ENCODE measurements at regions not wholly inside any gene's neighbourhood (a gene's known extent, or its start where the extent isn't known, plus 50 kb on each side); places are given as distances from the start of the nearest gene placed in this dataset.

DNA sequence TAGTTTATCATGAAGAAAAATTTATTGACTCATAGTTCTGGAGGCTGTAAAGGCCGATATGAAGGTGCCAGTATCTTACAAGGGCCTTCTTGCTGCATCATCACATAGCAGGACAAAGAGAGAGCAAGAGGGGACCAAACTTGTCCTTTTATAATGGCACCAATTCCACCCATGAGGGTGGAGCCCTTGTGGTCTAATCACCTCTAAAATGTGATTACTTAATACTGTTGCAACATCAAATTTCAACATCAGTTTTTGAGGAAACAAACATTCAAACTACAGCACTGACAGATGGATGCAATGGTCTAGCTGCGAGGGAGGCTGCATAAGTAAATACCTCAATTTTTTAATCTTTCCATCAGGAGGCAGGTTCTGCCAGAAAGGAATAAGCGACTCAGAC, 76.7 kb upstream of the LAMA2 start:
- TF ChIP-seq, protein P1, sequence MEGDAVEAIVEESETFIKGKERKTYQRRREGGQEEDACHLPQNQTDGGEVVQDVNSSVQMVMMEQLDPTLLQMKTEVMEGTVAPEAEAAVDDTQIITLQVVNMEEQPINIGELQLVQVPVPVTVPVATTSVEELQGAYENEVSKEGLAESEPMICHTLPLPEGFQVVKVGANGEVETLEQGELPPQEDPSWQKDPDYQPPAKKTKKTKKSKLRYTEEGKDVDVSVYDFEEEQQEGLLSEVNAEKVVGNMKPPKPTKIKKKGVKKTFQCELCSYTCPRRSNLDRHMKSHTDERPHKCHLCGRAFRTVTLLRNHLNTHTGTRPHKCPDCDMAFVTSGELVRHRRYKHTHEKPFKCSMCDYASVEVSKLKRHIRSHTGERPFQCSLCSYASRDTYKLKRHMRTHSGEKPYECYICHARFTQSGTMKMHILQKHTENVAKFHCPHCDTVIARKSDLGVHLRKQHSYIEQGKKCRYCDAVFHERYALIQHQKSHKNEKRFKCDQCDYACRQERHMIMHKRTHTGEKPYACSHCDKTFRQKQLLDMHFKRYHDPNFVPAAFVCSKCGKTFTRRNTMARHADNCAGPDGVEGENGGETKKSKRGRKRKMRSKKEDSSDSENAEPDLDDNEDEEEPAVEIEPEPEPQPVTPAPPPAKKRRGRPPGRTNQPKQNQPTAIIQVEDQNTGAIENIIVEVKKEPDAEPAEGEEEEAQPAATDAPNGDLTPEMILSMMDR (IDR thresholded peaks at IDR 0.05 in 4 of 5, conservative IDR thresholded peaks at IDR 0.05 in 1 of 5), result no peak
- TF ChIP-seq POLR2A (IDR thresholded peaks at IDR 0.05), result no peak
